Activated CD4-positive, alpha-beta memory T cell treated with anti-CD3 and anti-CD28 coated beads for 36 hours (primary cell): ENCODE measurements at regions not wholly inside any gene's neighbourhood (a gene's known extent, or its start where the extent isn't known, plus 50 kb on each side); places are given as distances from the start of the nearest gene placed in this dataset.

Source experiments
- CTCF ChIA-PET: fragments of 350-600 bp; sonication (Branson Sonifier 250); formaldehyde crosslinking; loops from one replicate; lab custom pipeline; 2021; ENCODE audit warnings: antibody characterized with exemption, inconsistent platforms; lab: Charles Lee
- POLR2A ChIA-PET: fragments of 350-600 bp; sonication (Branson Sonifier 250); formaldehyde crosslinking; loops from one replicate; lab custom pipeline; 2021; ENCODE audit warnings: antibody characterized with exemption; lab: Charles Lee
- DNase-seq: peaks from one replicate; pipeline ENCODE4 v3.0.0-alpha.2; 2020
- H3K27ac Mint-ChIP-seq: one replicate; pipeline ENCODE4 v1.8.0; 2021; ENCODE audit warnings: mixed read lengths
- H3K27me3 Mint-ChIP-seq: one replicate; pipeline ENCODE4 v1.8.0; 2021; ENCODE audit warnings: mixed read lengths
- H3K36me3 Mint-ChIP-seq: one replicate; pipeline ENCODE4 v1.8.0; 2021; ENCODE audit warnings: mixed read lengths
- H3K4me1 Mint-ChIP-seq: one replicate; pipeline ENCODE4 v1.8.0; 2021; ENCODE audit warnings: low read depth, mixed read lengths
- H3K4me3 Mint-ChIP-seq: one replicate; pipeline ENCODE4 v1.8.0; 2021; ENCODE audit warnings: mild to moderate bottlenecking, mixed read lengths
- H3K9me3 Mint-ChIP-seq: one replicate; pipeline ENCODE4 v1.8.0; 2021; ENCODE audit warnings: mixed read lengths
- intact Hi-C: fragments of 100-400 bp; cut with micrococcal nuclease; formaldehyde crosslinking; loops from one replicate; pipeline ENCODE4 v1.15.1; 2023

DNA sequence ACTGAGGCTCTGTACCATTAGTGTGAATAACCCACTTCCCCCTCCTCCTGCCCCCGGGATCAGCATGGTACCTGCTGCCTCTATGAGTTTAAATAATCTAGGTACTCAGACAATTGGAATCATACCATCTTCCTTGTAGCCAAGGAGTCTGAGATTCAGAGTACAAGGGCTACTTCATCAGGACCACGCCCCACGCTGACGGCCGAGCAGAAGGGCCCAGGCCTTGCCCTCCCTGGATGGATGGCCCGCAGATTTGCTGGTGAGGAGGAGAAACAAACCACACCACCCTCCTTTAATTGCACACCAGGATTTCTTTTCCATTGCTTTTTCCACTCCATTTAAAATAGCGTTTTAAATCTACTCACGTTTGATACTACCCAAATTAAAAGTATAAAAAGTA lies 649.9 kb upstream of the ADARB2 start:
- Mint-ChIP-seq H3K4me1 (no peaks in the 10 kb centered on the region), H3K4me3 (no peak overlapping the region), H3K27me3 (peaks cover 4% of the 10 kb centered on the region), H3K27ac (no peak overlapping the region), H3K9me3 (no peaks in the 10 kb centered on the region), H3K36me3 (no peaks in the 10 kb centered on the region)
- no peak for DNase-seq
- ChIA-PET POLR2A (no interaction called here), CTCF (interaction anchor here (0.7 kb wide), 1 partner anchor 67 kb away, joined by 3 read pairs; no protein-coding TSS in a partner anchor)
- intact Hi-C loops: no loop called here

DNA sequence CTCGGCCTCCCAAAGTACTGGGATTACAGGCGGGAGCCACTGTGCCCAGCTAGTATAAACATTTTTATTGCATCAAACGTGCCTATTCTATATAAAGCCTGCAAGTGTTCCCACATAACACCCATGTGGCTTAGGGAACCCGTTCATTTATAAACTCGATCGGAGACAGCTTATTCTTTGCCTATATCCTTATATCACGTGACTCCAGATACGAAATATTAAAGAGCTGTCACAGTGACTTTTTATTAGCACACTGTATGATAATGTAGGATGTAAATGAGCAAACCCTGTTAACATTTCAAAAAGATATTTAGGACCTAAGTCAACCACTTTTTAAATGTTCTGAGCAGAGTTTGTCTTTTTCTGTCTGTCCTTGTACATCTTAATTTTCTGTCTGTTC lies 642.9 kb upstream of the ADARB2 start:
- POLR2A ChIA-PET: no interaction called here
- no peak for DNase-seq
- Mint-ChIP-seq H3K36me3 (no peaks in the 10 kb centered on the region), H3K4me1 (no peaks in the 10 kb centered on the region), H3K4me3 (no peak overlapping the region), H3K27me3 (peaks cover 2% of the 10 kb centered on the region), H3K27ac (no peak overlapping the region), H3K9me3 (no peaks in the 10 kb centered on the region)
- intact Hi-C loops: no loop called here
- CTCF ChIA-PET: no interaction called here

DNA sequence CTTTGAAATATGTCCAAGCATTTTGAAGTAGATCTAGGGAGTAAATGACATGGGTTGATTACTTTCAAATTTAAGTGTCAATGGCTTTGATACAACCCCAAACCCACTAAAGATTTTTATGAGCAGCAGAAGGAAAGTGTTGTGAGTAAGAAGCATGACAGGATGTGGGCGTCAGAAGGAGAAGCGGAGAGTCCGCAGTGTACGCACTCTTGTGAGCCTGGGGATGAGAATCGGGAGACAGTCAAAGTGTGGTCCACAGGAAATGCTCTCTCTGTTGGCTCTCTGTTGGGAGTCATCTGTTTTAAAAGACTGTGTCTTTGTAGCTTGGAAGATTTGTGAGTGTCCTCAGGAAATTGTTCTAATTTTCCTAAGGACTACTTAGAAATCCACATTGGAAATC lies 629.8 kb upstream of the ADARB2 start:
- Mint-ChIP-seq H3K4me3 (no peak overlapping the region), H3K27me3 (peaks cover 2% of the 10 kb centered on the region), H3K4me1 (no peaks in the 10 kb centered on the region), H3K9me3 (peaks cover 14% of the 10 kb centered on the region), H3K36me3 (no peaks in the 10 kb centered on the region), H3K27ac (no peak overlapping the region)
- no peak for DNase-seq
- ChIA-PET POLR2A (no interaction called here), CTCF (no interaction called here)
- intact Hi-C loops: no loop called here

DNA sequence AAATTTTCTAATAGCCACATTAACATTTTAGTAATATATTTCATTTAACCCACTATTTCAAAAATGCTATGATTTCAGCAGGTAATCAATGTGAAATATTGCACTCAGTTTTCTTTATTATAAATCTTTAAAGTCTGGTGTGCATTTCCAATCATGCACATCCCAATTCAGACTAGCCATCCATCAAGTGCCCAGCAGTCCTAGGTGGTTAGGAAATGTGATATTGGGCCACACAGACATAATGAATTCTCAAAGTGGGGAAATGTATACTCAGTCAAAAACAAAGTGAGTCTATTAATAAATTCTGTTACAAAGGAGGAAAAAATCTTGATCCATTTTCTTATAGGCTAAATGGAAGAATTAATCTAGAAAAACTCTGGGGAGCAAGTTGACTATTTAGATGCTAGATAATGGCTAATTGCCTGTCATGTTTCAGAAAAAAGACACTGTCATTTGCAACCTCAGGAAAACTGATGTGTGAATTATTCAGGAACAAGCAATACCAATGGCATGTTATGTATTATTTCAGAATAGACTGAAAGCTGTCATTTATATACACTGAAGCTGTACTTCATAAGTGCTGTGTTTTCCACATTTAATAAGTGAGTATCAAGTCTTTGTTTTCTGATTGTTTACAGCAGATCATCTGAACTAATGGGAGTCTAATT lies 629.1 kb upstream of the ADARB2 start:
- CTCF ChIA-PET: no interaction called here
- peaks cover 14% of the 10 kb centered on the region for H3K9me3 Mint-ChIP-seq
- H3K27me3 Mint-ChIP-seq: peaks cover 4% of the 10 kb centered on the region
- no peak for DNase-seq
- H3K4me1 Mint-ChIP-seq: no peaks in the 10 kb centered on the region
- intact Hi-C loops: no loop called here
- H3K27ac Mint-ChIP-seq: no peak overlapping the region
- POLR2A ChIA-PET: no interaction called here
- no peak overlapping the region for H3K4me3 Mint-ChIP-seq
- no peaks in the 10 kb centered on the region for H3K36me3 Mint-ChIP-seq

DNA sequence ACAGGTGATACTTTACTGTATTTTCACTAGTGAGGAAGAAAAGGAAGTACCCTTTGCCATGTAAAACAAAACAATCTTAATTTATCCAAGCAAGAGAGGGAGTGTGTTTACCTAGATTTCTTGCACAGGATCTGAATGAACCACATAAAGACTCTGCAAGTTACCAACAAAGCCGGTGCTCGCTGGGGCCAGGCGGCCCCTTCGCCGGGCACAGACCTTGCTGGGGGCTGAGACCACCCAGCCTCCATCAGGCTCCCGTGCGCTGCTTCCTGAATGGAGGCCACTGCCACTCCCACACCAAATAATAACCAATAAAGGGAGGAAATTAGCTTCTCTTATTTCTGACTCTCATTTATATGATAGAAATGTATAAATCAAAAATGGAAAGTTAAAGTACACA lies 625.0 kb upstream of the ADARB2 start:
- intact Hi-C loops: no loop called here
- H3K4me1 Mint-ChIP-seq: no peaks in the 10 kb centered on the region

DNA sequence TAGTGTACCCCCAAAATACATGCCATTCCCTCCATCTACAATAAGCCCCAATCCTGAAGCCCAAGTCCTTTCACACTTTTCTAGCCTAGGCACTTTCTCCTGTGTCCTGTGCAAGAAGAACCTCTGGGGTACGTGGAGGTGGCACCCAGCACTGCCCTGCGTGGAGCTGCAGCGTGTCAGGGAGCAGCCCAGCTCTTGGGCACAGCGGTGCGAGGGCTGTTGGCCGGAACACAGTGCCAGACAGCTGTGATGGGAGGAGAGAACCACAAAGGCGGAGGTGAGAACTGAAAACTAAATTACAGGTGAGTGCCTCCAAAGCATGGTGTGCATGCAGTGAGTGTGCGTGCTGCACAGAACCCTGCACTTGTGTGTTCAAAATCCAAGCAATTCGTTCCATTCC lies 621.3 kb upstream of the ADARB2 start:
- Mint-ChIP-seq H3K4me3 (no peak overlapping the region), H3K9me3 (no peaks in the 10 kb centered on the region), H3K27me3 (peaks cover 5% of the 10 kb centered on the region), H3K27ac (no peak overlapping the region), H3K36me3 (no peaks in the 10 kb centered on the region), H3K4me1 (no peaks in the 10 kb centered on the region)
- intact Hi-C loops: no loop called here
- CTCF ChIA-PET: no interaction called here
- no peak for DNase-seq
- POLR2A ChIA-PET: no interaction called here

More for the DNA sequence above, 625.0 kb upstream of the ADARB2 start:
- DNase-seq: no peak
- POLR2A ChIA-PET: no interaction called here
- no peaks in the 10 kb centered on the region for H3K36me3 Mint-ChIP-seq
- peaks cover 4% of the 10 kb centered on the region for H3K27me3 Mint-ChIP-seq
- H3K27ac Mint-ChIP-seq: no peak overlapping the region
- no peaks in the 10 kb centered on the region for H3K9me3 Mint-ChIP-seq
- H3K4me3 Mint-ChIP-seq: no peak overlapping the region
- CTCF ChIA-PET: no interaction called here

DNA sequence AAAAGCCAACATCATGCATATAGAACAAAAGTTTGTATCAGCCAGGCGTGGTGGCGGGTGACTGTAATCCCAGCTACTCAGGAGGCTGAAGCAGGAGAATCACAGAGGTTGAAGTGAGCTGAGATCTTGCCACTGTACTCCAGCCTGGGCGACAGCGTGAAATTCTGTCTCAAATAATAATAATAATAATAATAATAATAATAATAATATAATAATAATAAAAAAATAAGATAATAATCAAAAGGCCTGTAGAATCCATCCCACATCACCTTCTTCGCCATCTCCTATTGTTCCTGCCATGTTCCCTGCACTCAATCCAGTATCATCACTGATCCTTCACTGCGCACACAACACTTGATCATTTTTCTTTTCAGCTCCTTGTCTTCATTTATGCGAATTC lies 619.3 kb upstream of the ADARB2 start:
- H3K27ac Mint-ChIP-seq: no peak overlapping the region
- H3K4me1 Mint-ChIP-seq: no peaks in the 10 kb centered on the region
- ChIA-PET CTCF (no interaction called here), POLR2A (no interaction called here)
- no peaks in the 10 kb centered on the region for H3K9me3 Mint-ChIP-seq
- intact Hi-C loops: no loop called here
- H3K27me3 Mint-ChIP-seq: peaks cover 2% of the 10 kb centered on the region
- no peaks in the 10 kb centered on the region for H3K36me3 Mint-ChIP-seq
- no peak overlapping the region for H3K4me3 Mint-ChIP-seq
- DNase-seq: no peak

DNA sequence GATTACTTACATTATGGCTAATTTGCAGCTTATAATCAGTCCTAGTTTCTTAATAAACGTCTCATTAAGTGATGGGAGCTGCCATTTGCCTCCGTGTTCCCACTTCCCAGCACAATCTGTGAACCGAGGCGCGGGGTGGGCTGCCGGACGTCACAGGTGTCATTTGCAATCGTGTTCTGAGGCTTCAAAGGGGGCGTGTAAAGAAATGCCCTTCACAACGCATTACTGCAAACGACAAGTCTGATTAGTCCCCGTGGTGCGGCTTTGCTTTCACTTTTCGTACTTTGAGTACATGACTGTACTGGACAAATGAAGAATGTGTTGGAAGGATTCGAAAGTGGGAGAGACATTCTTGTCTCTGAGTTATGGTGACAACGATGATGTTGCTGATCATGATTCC lies 614.2 kb upstream of the ADARB2 start:
- Mint-ChIP-seq H3K27ac (no peak overlapping the region), H3K36me3 (no peaks in the 10 kb centered on the region), H3K27me3 (peaks cover 2% of the 10 kb centered on the region), H3K4me1 (no peaks in the 10 kb centered on the region), H3K9me3 (no peaks in the 10 kb centered on the region), H3K4me3 (no peak overlapping the region)
- intact Hi-C loops: no loop called here
- no peak for DNase-seq
- CTCF ChIA-PET: no interaction called here
- POLR2A ChIA-PET: no interaction called here

DNA sequence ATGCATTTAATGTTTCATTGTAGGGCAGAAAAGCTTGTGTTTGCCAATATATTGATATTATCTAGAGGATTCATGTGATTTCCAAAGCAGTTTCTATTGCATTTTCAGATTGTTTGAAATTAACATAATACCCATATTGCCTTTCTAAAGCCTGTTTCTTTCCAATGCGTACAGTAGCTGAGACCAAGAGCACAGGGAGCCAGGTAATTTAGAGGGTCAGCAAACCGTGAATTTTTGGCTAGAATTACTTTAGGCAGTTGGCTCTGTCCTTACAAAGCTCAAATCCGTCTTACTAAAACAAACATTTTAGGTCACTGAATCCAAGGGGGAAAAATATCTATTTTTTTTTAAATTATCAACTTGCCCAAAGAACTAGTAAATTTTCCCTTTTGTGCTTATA lies 604.9 kb upstream of the ADARB2 start:
- no peak overlapping the region for H3K27ac Mint-ChIP-seq

DNA sequence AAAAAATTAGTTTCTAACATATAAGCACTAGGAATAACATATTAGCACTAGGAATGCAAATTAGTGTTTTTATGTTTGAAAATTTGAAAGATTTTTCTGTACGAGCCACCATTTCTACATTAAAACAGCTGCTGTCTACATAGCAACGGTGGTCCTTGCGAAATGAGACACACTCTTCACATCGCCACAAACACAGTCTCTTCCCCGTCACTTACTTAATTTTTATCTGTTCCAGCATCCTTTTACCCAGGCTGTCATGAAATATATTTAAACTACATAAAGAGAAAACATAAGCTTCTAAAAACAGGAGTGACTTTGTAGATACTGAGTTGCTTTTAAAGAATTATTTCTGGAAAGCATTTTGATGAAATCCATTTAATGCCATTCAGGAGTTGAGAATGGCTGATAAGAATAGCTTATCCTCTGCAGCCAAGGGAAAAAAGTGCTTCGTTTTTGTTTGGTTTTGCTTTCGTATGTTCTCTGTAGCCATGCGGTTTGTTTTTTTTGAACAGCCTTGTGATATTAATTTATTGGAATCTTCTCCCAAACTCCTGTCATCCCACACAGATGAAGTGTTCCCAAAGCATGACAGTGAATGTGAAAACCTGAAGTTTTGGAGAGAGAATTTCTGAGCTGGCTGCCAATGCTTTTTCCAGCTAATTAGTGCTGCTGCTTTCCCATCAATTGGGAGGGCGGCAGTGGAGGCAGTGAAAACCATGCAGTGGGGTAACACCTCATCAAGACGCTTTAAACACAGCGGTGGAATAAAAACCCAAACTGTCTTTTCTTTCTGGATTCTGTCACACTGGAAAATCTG lies 603.7 kb upstream of the ADARB2 start:
- Mint-ChIP-seq H3K27ac (no peak overlapping the region), H3K4me1 (no peaks in the 10 kb centered on the region), H3K4me3 (no peak overlapping the region), H3K36me3 (no peaks in the 10 kb centered on the region), H3K9me3 (no peaks in the 10 kb centered on the region), H3K27me3 (no peaks in the 10 kb centered on the region)
- CTCF ChIA-PET: no interaction called here
- DNase-seq: no peak
- POLR2A ChIA-PET: interaction anchor here (0.6 kb wide), 1 partner anchor 680 kb away, joined by 3 read pairs; no protein-coding TSS in a partner anchor
- intact Hi-C loops: no loop called here

More for the DNA sequence above, 604.9 kb upstream of the ADARB2 start:
- CTCF ChIA-PET: interaction anchor here (0.5 kb wide), 1 partner anchor 836 kb away, joined by 3 read pairs; no protein-coding TSS in a partner anchor
- no peak for DNase-seq
- Mint-ChIP-seq H3K4me1 (no peaks in the 10 kb centered on the region), H3K36me3 (no peaks in the 10 kb centered on the region), H3K4me3 (no peak overlapping the region), H3K27me3 (no peaks in the 10 kb centered on the region), H3K9me3 (no peaks in the 10 kb centered on the region)
- intact Hi-C loops: no loop called here
- POLR2A ChIA-PET: no interaction called here

DNA sequence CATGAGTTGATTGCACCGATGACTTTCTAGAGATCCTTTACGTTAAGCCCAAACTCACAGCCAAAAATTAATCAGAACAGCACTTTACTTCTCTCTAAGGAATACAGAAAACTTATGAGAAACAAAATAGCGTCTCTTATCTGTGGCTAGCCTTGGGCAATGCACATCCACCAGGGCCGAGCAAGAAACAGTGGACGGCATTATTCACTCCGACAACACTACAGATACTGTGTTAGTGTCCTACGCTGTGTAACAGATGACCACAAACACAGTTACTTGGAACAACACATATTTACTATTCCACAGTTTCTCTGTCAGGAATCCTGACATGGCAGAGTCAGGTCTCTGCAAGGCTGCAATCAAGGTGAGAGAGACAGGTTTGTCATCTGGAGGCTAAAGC lies 598.3 kb upstream of the ADARB2 start:
- no peak for DNase-seq
- ChIA-PET POLR2A (no interaction called here), CTCF (no interaction called here)
- no peaks in the 10 kb centered on the region for H3K27me3 Mint-ChIP-seq
- H3K36me3 Mint-ChIP-seq: no peaks in the 10 kb centered on the region
- no peaks in the 10 kb centered on the region for H3K9me3 Mint-ChIP-seq
- no peaks in the 10 kb centered on the region for H3K4me1 Mint-ChIP-seq
- intact Hi-C loops: no loop called here
- no peak overlapping the region for H3K4me3 Mint-ChIP-seq
- no peak overlapping the region for H3K27ac Mint-ChIP-seq

DNA sequence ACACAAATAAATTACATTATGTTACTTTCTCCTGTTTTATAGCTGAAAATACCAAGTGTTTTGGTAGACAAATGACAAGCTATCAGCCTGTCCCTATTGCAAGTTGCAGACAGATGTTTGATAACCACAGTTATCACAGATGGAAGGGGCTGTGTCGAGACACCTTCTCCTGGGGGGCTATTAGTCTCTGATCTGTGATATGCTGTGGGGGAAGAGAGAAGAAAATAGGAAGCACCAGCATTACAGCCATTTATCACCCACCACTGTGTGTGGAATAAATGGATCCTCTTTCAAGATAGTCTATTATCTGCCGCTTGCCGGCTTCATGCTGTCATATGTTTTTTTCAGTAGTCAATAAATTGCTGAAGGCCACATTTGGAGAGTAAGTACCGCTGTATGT lies 597.2 kb upstream of the ADARB2 start:
- intact Hi-C loops: no loop called here
- Mint-ChIP-seq H3K9me3 (no peaks in the 10 kb centered on the region), H3K4me3 (no peak overlapping the region), H3K4me1 (no peaks in the 10 kb centered on the region), H3K27me3 (no peaks in the 10 kb centered on the region), H3K27ac (no peak overlapping the region), H3K36me3 (no peaks in the 10 kb centered on the region)
- DNase-seq: no peak
- POLR2A ChIA-PET: no interaction called here
- CTCF ChIA-PET: no interaction called here

DNA sequence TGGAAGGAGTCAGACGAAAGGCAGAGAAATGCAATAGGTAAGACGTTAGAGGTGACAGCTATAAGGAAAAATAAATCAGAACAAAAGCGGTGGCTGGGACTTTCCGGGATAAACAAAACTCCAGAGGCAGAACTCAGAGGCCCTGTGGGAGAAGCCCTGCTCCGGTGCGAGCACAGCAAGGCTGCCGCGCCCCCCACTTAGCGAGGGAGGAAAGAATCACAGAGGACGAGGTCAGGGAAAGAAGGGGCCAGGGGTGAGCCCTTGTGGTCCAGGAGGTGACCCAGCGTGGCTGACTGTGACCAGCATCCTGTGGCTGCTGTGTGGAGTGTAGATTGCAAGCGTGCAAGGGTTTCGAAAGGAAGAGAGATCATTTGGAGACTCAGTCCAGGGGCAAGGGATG lies 591.8 kb upstream of the ADARB2 start:
- no peaks in the 10 kb centered on the region for H3K36me3 Mint-ChIP-seq
- H3K27me3 Mint-ChIP-seq: no peaks in the 10 kb centered on the region
- H3K4me3 Mint-ChIP-seq: no peak overlapping the region
- H3K4me1 Mint-ChIP-seq: no peaks in the 10 kb centered on the region
- no peak for DNase-seq
- CTCF ChIA-PET: no interaction called here
- H3K9me3 Mint-ChIP-seq: no peaks in the 10 kb centered on the region
- POLR2A ChIA-PET: no interaction called here
- intact Hi-C loops: no loop called here
- H3K27ac Mint-ChIP-seq: no peak overlapping the region
